IMR-90 (cell line): ENCODE measurements at regions not wholly inside any gene's neighbourhood (a gene's known extent, or its start where the extent isn't known, plus 50 kb on each side); places are given as distances from the start of the nearest gene placed in this dataset.

Source experiments
- ATAC-seq: fragments of 200-7000 bp; cut with Tn5 transposase; 2 replicates; pipeline ENCODE4 v1.9.1; 2020; ENCODE audit warnings: low read depth, mild to moderate bottlenecking, moderate library complexity
- BruUV-seq: library from RNA; stranded (reverse); fragments of 400-500 nt; replicated peaks from 2 replicates; lab custom pipeline; 2021; lab: Mats Ljungman, UMichigan
- CTCF ChIA-PET: fragments of 300-600 bp; formaldehyde crosslinking; extraction: SDS; loops from one replicate; lab custom pipeline; 2021; ENCODE audit warnings: antibody characterized with exemption; lab: Yijun Ruan, JAX
- POLR2A ChIA-PET: fragments of 300-600 bp; sonication (Branson Sonifier 250); formaldehyde crosslinking; loops from one replicate; lab custom pipeline; 2022; ENCODE audit warnings: antibody characterized with exemption; ENCODE audit not compliant: unreplicated experiment; lab: Charles Lee
- DNase-seq: peaks from one replicate; pipeline ENCODE4 v3.0.0; 2013
- H2AFZ ChIP-seq: replicated peaks from 2 replicates; pipeline ENCODE3; 2013; ENCODE audit warnings: low read length, mild to moderate bottlenecking; ENCODE audit not compliant: poor library complexity
- H2AK5ac ChIP-seq: 2 replicates; pipeline ENCODE4 v1.6.1; 2013; ENCODE audit warnings: low read depth, low read length, inconsistent platforms
- H2AK9ac ChIP-seq: replicated peaks from 2 replicates; pipeline ENCODE3; 2013; ENCODE audit warnings: mild to moderate bottlenecking, low read depth, low read length, moderate library complexity; ENCODE audit not compliant: poor library complexity
- H2BK120ac ChIP-seq: 2 replicates; pipeline ENCODE4 v1.6.1; 2013; ENCODE audit warnings: low read depth, low read length, inconsistent platforms
- H2BK15ac ChIP-seq: 3 replicates; pipeline ENCODE4 v1.6.1; 2013; ENCODE audit warnings: low read depth, low read length, inconsistent platforms
- H2BK20ac ChIP-seq: 2 replicates; pipeline ENCODE4 v1.6.1; 2013; ENCODE audit warnings: low read depth, mild to moderate bottlenecking, inconsistent platforms, low read length, moderate library complexity
- H2BK5ac ChIP-seq: 2 replicates; pipeline ENCODE4 v1.6.1; 2013; ENCODE audit warnings: mild to moderate bottlenecking, low read depth, low read length, inconsistent platforms; ENCODE audit not compliant: poor library complexity, severe bottlenecking
- H3K14ac ChIP-seq: replicated peaks from 2 replicates; pipeline ENCODE4 v1.6.1; 2013; ENCODE audit warnings: low read depth, low read length, inconsistent platforms
- H3K18ac ChIP-seq: 2 replicates; pipeline ENCODE4 v1.6.1; 2013; ENCODE audit warnings: low read depth, low read length, control low read depth
- H3K23ac ChIP-seq: 2 replicates; pipeline ENCODE4 v1.6.1; 2013; ENCODE audit warnings: low read depth, low read length, inconsistent platforms
- H3K27ac ChIP-seq: 2 replicates; pipeline ENCODE4 v1.5.1; 2013; ENCODE audit warnings: mild to moderate bottlenecking, control low read depth, low read length; ENCODE audit not compliant: insufficient read depth
- H3K27me3 ChIP-seq: 2 replicates; pipeline ENCODE4 v1.6.1; 2013; ENCODE audit warnings: low read length; ENCODE audit not compliant: control insufficient read depth, insufficient read depth
- H3K36me3 ChIP-seq: 2 replicates; pipeline ENCODE4 v1.6.1; 2013; ENCODE audit warnings: low read length, mixed read lengths; ENCODE audit not compliant: control insufficient read depth, insufficient read depth
- H3K4ac ChIP-seq: 2 replicates; pipeline ENCODE4 v1.6.1; 2013; ENCODE audit warnings: low read depth, low read length, inconsistent platforms
- H3K4me1 ChIP-seq: 2 replicates; pipeline ENCODE4 v1.6.1; 2013; ENCODE audit warnings: low read length, mixed read lengths; ENCODE audit not compliant: control insufficient read depth, insufficient read depth
- H3K4me2 ChIP-seq: 2 replicates; pipeline ENCODE4 v1.6.1; 2013; ENCODE audit warnings: low read depth, mild to moderate bottlenecking, control low read depth, low read length, moderate library complexity
- H3K4me3 ChIP-seq: 2 replicates; pipeline ENCODE4 v1.5.1; 2013; ENCODE audit warnings: low read depth, mild to moderate bottlenecking, control low read depth, low read length, moderate library complexity; ENCODE audit not compliant: insufficient read depth
- H3K56ac ChIP-seq: 2 replicates; pipeline ENCODE4 v1.6.1; 2013; ENCODE audit warnings: low read length, inconsistent platforms; ENCODE audit not compliant: insufficient read depth; ENCODE audit errors: extremely low read depth
- H3K79me1 ChIP-seq, 2 experiments: 2 replicates each; pipeline ENCODE4 v1.6.1; 2013; ENCODE audit warnings: low read length in 2 of 2, inconsistent platforms in 1 of 2, low read depth in 1 of 2
- H3K9ac ChIP-seq: 2 replicates; pipeline ENCODE4 v1.6.1; 2013; ENCODE audit warnings: low read depth, low read length, control low read depth
- H3K9me1 ChIP-seq: 2 replicates; pipeline ENCODE4 v1.6.1; 2013; ENCODE audit warnings: low read length, inconsistent platforms; ENCODE audit not compliant: insufficient read depth
- H3K9me3 ChIP-seq: 2 replicates; pipeline ENCODE4 v1.6.1; 2013; ENCODE audit warnings: low read length; ENCODE audit not compliant: control insufficient read depth, insufficient read depth
- H4K20me1 ChIP-seq: 2 replicates; pipeline ENCODE4 v1.6.1; 2013; ENCODE audit warnings: low read length, inconsistent platforms; ENCODE audit not compliant: insufficient read depth
- H4K5ac ChIP-seq: 2 replicates; pipeline ENCODE4 v1.6.1; 2013; ENCODE audit warnings: mild to moderate bottlenecking, low read depth, low read length, control low read depth
- H4K8ac ChIP-seq, 2 experiments: 2 replicates each; pipeline ENCODE4 v1.6.1; 2013; ENCODE audit warnings: low read depth in 2 of 2, low read length in 2 of 2, control low read depth in 1 of 2, inconsistent platforms in 1 of 2
- H4K91ac ChIP-seq: 2 replicates; pipeline ENCODE4 v1.6.1; 2013; ENCODE audit warnings: low read depth, low read length, inconsistent platforms; ENCODE audit not compliant: insufficient read depth
- FOS ChIP-seq: fragments of 150-350 bp; IDR thresholded peaks from 2 replicates; pipeline ENCODE4 v1.6.1; 2016; ENCODE audit warnings: low read depth, low read length
- SMC3 ChIP-seq: fragments of 150-350 bp; IDR thresholded peaks from 2 replicates; pipeline ENCODE4 v1.6.1; 2016; ENCODE audit warnings: low read depth, mild to moderate bottlenecking, antibody characterized with exemption, low read length, moderate library complexity
- WGBS, 2 experiments: methylation state at CpG; one replicate each; pipeline versions ENCODE4 v1.1.5 to v1.1.7; 2013; ENCODE audit warnings: missing lambda C conversion rate in 2 of 2; ENCODE audit not compliant: insufficient read length in 1 of 2; ENCODE audit errors: extremely low coverage in 2 of 2; 5-methylcytosine and 5-hydroxymethylcytosine counted together
- dilution Hi-C: fragments of 300-500 bp; cut with HindIII; formaldehyde crosslinking; loops from one replicate; pipeline ENCODE4 v1.14.3; 2018; ENCODE audit warnings: low sequenced_read_pairs; ENCODE audit not compliant: unreplicated experiment
- in situ Hi-C: fragments of 300-500 bp; cut with MboI; formaldehyde crosslinking; loops from 3 replicates; pipeline ENCODE4 v1.14.3; 2019; ENCODE audit warnings: low sequenced_read_pairs, inconsistent platforms, mixed read lengths
- intact Hi-C: fragments of 100-400 bp; cut with micrococcal nuclease; formaldehyde crosslinking; loops from 2 replicates; pipeline ENCODE4 v1.10.0; 2022

- Histone ChIP-seq H2AK5ac (no peak overlapping the region), H3K27me3 (no peaks in the 10 kb centered on the region), H3K4me2 (no peak overlapping the region), H4K20me1 (no peaks in the 10 kb centered on the region), H3K27ac (no peak overlapping the region), H3K18ac (no peak overlapping the region), H3K9ac (no peak overlapping the region), H3K36me3 (no peaks in the 10 kb centered on the region), H2BK15ac (no peak overlapping the region), H3K9me3 (no peaks in the 10 kb centered on the region), H3K23ac (no peak overlapping the region), H4K91ac (no peak overlapping the region), H3K4me1 (peaks cover 8% of the 10 kb centered on the region), H3K4ac (no peak overlapping the region), H2AFZ (no peak overlapping the region), H3K56ac (no peak overlapping the region), H3K4me3 (no peak overlapping the region), H2BK120ac (no peak overlapping the region), H2BK5ac (no peak overlapping the region), H4K8ac (no peak overlapping the region), H3K14ac (no peak overlapping the region), H4K5ac (no peak overlapping the region), H2BK20ac (peak overlapping the region; percentile 46; the same call in 1 of the 2 replicates), H3K9me1 (peaks cover 3% of the 10 kb centered on the region; the same call in 1 of the 2 replicates), H2AK9ac (no peak overlapping the region), H3K79me1 (no peaks in the 10 kb centered on the region)
- dilution Hi-C loops, result no loop called here
- WGBS, 2 experiments, result no CpG with 5 or more reads among the region's 1 CpG
- peak; percentile 81 for DNase-seq
- no TSS peak for BruUV-seq
- intact Hi-C loops, result no loop called here
- POLR2A ChIA-PET, result no interaction called here
- TF ChIP-seq FOS (0 out of 2 replicates have a peak, but pooled peaks have one; percentile 30), SMC3 (no peak)
- in situ Hi-C loops, result no loop called here
- peak; percentile 53; the same call in 1 of the 2 replicates for ATAC-seq
- CTCF ChIA-PET, result interaction anchor here (0.7 kb wide), 1 partner anchor 211 kb away, joined by 3 read pairs; no protein-coding TSS in a partner anchor
These were observed 346.2 kb upstream of the SNX7 start for GRCh38 chr1:98315309-98315708.
